H9 (cell line): ENCODE measurements at regions not wholly inside any gene's neighbourhood (a gene's known extent, or its start where the extent isn't known, plus 50 kb on each side); places are given as distances from the start of the nearest gene placed in this dataset.

Source experiments
- DNase-seq: peaks from one replicate; pipeline ENCODE4 v3.0.0-alpha.2; 2017
- H2AFZ ChIP-seq: one replicate; pipeline ENCODE4 v1.6.1; 2013; ENCODE audit warnings: mild to moderate bottlenecking, low read length, control low read depth, moderate library complexity
- H2AK5ac ChIP-seq: 2 replicates; pipeline ENCODE4 v1.6.1; 2013; ENCODE audit warnings: low read length, control low read depth, mixed read lengths; ENCODE audit not compliant: insufficient read length
- H2BK120ac ChIP-seq: one replicate; pipeline ENCODE4 v1.6.1; 2013; ENCODE audit warnings: low read depth, mild to moderate bottlenecking, low read length, control low read depth, inconsistent platforms; ENCODE audit not compliant: poor library complexity, severe bottlenecking
- H2BK12ac ChIP-seq: 2 replicates; pipeline ENCODE4 v1.6.1; 2013; ENCODE audit warnings: low read length, control low read depth, mixed read lengths, low read depth; ENCODE audit not compliant: insufficient read length
- H2BK15ac ChIP-seq: 2 replicates; pipeline ENCODE4 v1.6.1; 2013; ENCODE audit warnings: low read depth, low read length, control low read depth
- H2BK20ac ChIP-seq: one replicate; pipeline ENCODE4 v1.6.1; 2013; ENCODE audit warnings: low read depth, mild to moderate bottlenecking, low read length, control low read depth, inconsistent platforms; ENCODE audit not compliant: poor library complexity, severe bottlenecking
- H2BK5ac ChIP-seq: 2 replicates; pipeline ENCODE4 v1.6.1; 2013; ENCODE audit warnings: low read length, control low read depth, mixed read lengths; ENCODE audit not compliant: insufficient read length
- H3K14ac ChIP-seq: 2 replicates; pipeline ENCODE4 v1.6.1; 2013; ENCODE audit warnings: low read length, control low read depth; ENCODE audit not compliant: insufficient read depth
- H3K18ac ChIP-seq: 2 replicates; pipeline ENCODE4 v1.6.1; 2013; ENCODE audit warnings: low read depth, mild to moderate bottlenecking, mixed read lengths, low read length, control low read depth; ENCODE audit not compliant: insufficient read length
- H3K23ac ChIP-seq: 2 replicates; pipeline ENCODE4 v1.6.1; 2013; ENCODE audit warnings: low read length, control low read depth, mixed read lengths, low read depth; ENCODE audit not compliant: insufficient read length
- H3K23me2 ChIP-seq: 2 replicates; pipeline ENCODE4 v1.6.1; 2013; ENCODE audit warnings: low read depth, mild to moderate bottlenecking, mixed read lengths, low read length, control low read depth; ENCODE audit not compliant: insufficient read length, poor library complexity, severe bottlenecking
- H3K27ac ChIP-seq: 2 replicates; pipeline ENCODE4 v1.5.1; 2013; ENCODE audit warnings: low read length, control low read depth, mixed read lengths, low read depth; ENCODE audit not compliant: insufficient read length
- H3K27me3 ChIP-seq: 2 replicates; pipeline ENCODE4 v1.6.1; 2013; ENCODE audit warnings: low read length, control low read depth, inconsistent platforms; ENCODE audit not compliant: insufficient read depth
- H3K4ac ChIP-seq: 2 replicates; pipeline ENCODE4 v1.6.1; 2013; ENCODE audit warnings: low read depth, mild to moderate bottlenecking, control low read depth, inconsistent platforms, low read length, moderate library complexity
- H3K4me1 ChIP-seq: 2 replicates; pipeline ENCODE4 v1.6.1; 2013; ENCODE audit warnings: low read length, control low read depth, inconsistent platforms; ENCODE audit not compliant: insufficient read depth
- H3K4me2 ChIP-seq: 2 replicates; pipeline ENCODE4 v1.6.1; 2013; ENCODE audit warnings: low read length, control low read depth, mixed read lengths; ENCODE audit not compliant: insufficient read length, insufficient read depth
- H3K56ac ChIP-seq: 2 replicates; pipeline ENCODE4 v1.6.1; 2013; ENCODE audit warnings: low read depth, mild to moderate bottlenecking, mixed read lengths, low read length, control low read depth; ENCODE audit not compliant: insufficient read length
- H3K79me1 ChIP-seq: 2 replicates; pipeline ENCODE4 v1.6.1; 2013; ENCODE audit warnings: low read depth, mild to moderate bottlenecking, moderate library complexity, low read length, control low read depth, inconsistent platforms; ENCODE audit not compliant: insufficient read depth, poor library complexity, severe bottlenecking
- H3K79me2 ChIP-seq: 2 replicates; pipeline ENCODE4 v1.6.1; 2013; ENCODE audit warnings: low read length, control low read depth, inconsistent platforms; ENCODE audit not compliant: insufficient read depth
- H3K9ac ChIP-seq: 2 replicates; pipeline ENCODE4 v1.6.1; 2013; ENCODE audit warnings: low read length, control low read depth, mixed read lengths; ENCODE audit not compliant: insufficient read length; ENCODE audit errors: extremely low read depth
- H3K9me3 ChIP-seq: one replicate; pipeline ENCODE4 v1.6.1; 2013; ENCODE audit warnings: low read depth, low read length, inconsistent platforms; ENCODE audit not compliant: control insufficient read depth
- H3T11ph ChIP-seq: one replicate; pipeline ENCODE4 v1.6.1; 2013; ENCODE audit warnings: mild to moderate bottlenecking, low read length, control low read depth, inconsistent platforms
- H4K20me1 ChIP-seq: one replicate; pipeline ENCODE4 v1.6.1; 2013; ENCODE audit not compliant: control insufficient read depth, insufficient read length, insufficient read depth
- H4K5ac ChIP-seq: 2 replicates; pipeline ENCODE4 v1.6.1; 2013; ENCODE audit warnings: low read depth, mild to moderate bottlenecking, mixed read lengths, low read length, control low read depth; ENCODE audit not compliant: insufficient read length
- H4K8ac ChIP-seq: replicated peaks from 2 replicates; pipeline ENCODE4 v1.6.1; 2013; ENCODE audit warnings: low read length, control low read depth, mixed read lengths, low read depth; ENCODE audit not compliant: insufficient read length
- H4K91ac ChIP-seq: 2 replicates; pipeline ENCODE4 v1.6.1; 2013; ENCODE audit warnings: low read depth, mild to moderate bottlenecking, moderate library complexity, mixed read lengths, low read length, control low read depth; ENCODE audit not compliant: insufficient read length
- H3K27ac Mint-ChIP-seq, 3 experiments: 2 replicates in 2 of 3; 3 replicates in 1 of 3; pipeline ENCODE4 v1.8.0; 2020 to 2021; ENCODE audit warnings: mixed read lengths in 3 of 3, mild to moderate bottlenecking in 1 of 3, moderate library complexity in 1 of 3
- H3K27me3 Mint-ChIP-seq: 2 replicates; pipeline ENCODE4 v1.8.0; 2021; ENCODE audit warnings: low read depth, mild to moderate bottlenecking, moderate library complexity, mixed read lengths
- H3K36me3 Mint-ChIP-seq, 3 experiments: 2 replicates in 2 of 3; 3 replicates in 1 of 3; pipeline ENCODE4 v1.8.0; 2020 to 2021; ENCODE audit warnings: low read depth in 3 of 3, mixed read lengths in 3 of 3; ENCODE audit not compliant: insufficient read depth in 1 of 3
- H3K4me1 Mint-ChIP-seq, 2 experiments: 2 replicates each; pipeline ENCODE4 v1.8.0; 2020; ENCODE audit warnings: mixed read lengths in 2 of 2
- H3K4me3 Mint-ChIP-seq, 2 experiments: 2 replicates in 1 of 2; 3 replicates in 1 of 2; pipeline ENCODE4 v1.8.0; 2020 to 2021; ENCODE audit warnings: mild to moderate bottlenecking in 2 of 2, mixed read lengths in 2 of 2, moderate library complexity in 1 of 2
- H3K9me3 Mint-ChIP-seq, 2 experiments: 2 replicates in 1 of 2; 3 replicates in 1 of 2; pipeline ENCODE4 v1.8.0; 2020; ENCODE audit warnings: mild to moderate bottlenecking in 2 of 2, mixed read lengths in 2 of 2, moderate library complexity in 1 of 2
- WGBS: extraction: QIAGEN DNeasy Blood & Tissue Kit; methylation state at CpG from one replicate; pipeline ENCODE4 v1.1.7; 2013; ENCODE audit warnings: missing lambda C conversion rate, low lambda C conversion rate, mixed read lengths; ENCODE audit not compliant: insufficient read length; ENCODE audit errors: extremely low coverage; 5-methylcytosine and 5-hydroxymethylcytosine counted together
- TF ChIP-seq, protein P1 (sequence below): fragments of 200-600 bp; sonication (generic); conservative IDR thresholded peaks from 3 replicates; pipeline ENCODE4 v1.8.0; 2021; ENCODE audit warnings: antibody characterized with exemption, mild to moderate bottlenecking

DNA sequence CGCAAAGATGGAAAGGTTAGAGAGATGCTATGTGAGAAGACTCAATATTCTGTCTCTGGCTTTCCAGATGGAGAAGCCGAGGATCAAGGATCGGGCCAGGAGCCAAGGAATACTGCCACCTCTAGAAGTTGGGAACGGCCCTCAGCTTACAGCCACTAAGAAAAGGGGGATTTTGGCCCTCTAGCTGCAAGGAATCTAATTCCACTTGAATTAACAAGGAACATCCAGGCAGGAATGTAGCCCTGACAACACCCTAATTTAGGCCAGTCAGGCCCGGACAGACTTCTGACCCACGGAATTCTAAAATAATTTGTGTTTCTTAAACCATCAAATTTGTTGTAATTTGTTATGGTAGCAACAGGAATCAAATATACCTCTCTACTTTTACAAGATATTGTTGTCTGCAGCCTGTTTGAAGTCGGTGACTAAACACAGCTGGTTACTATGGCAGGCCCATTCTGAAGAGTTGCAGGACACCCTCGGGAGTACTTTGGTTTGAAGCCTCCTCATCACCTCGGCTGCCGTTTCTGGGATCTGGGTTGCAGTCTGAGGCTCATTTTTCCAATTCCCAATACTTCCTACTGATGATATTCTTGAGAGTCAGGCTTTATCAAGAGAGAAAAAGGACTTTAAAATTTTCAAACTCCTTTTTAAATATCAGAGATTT, 1131.2 kb downstream of the TSN start:
- no CpG with 5 or more reads among the region's 10 CpGs for WGBS
- Histone ChIP-seq H2BK20ac (no peak overlapping the region), H3K9me3 (no peaks in the 10 kb centered on the region), H2BK120ac (no peak overlapping the region), H4K20me1 (no peaks in the 10 kb centered on the region), H3K79me2 (no peaks in the 10 kb centered on the region), H3K23ac (no peak overlapping the region), H3K27ac (no peak overlapping the region), H3K27me3 (no peaks in the 10 kb centered on the region), H2BK15ac (no peak overlapping the region), H2AK5ac (no peak overlapping the region), H4K8ac (no peak overlapping the region), H2AFZ (no peak overlapping the region), H3K56ac (no peak overlapping the region), H4K91ac (no peak overlapping the region), H3K23me2 (no peaks in the 10 kb centered on the region), H2BK5ac (no peak overlapping the region), H3K4ac (no peak overlapping the region), H2BK12ac (no peak overlapping the region), H3T11ph (no peak overlapping the region), H4K5ac (no peak overlapping the region), H3K4me1 (no peaks in the 10 kb centered on the region), H3K18ac (no peak overlapping the region), H3K79me1 (no peaks in the 10 kb centered on the region), H3K4me2 (no peak overlapping the region), H3K14ac (no peak overlapping the region), H3K9ac (no peak overlapping the region)
- Mint-ChIP-seq H3K9me3 (no peaks in the 10 kb centered on the region), H3K4me1 (no peaks in the 10 kb centered on the region; a peak in 1 of 4 replicates), H3K4me3 (no peak overlapping the region), H3K36me3 (no peaks in the 10 kb centered on the region), H3K27ac (no peak overlapping the region; a peak in 2 of 7 replicates), H3K27me3 (no peaks in the 10 kb centered on the region)
- TF ChIP-seq, protein P1, sequence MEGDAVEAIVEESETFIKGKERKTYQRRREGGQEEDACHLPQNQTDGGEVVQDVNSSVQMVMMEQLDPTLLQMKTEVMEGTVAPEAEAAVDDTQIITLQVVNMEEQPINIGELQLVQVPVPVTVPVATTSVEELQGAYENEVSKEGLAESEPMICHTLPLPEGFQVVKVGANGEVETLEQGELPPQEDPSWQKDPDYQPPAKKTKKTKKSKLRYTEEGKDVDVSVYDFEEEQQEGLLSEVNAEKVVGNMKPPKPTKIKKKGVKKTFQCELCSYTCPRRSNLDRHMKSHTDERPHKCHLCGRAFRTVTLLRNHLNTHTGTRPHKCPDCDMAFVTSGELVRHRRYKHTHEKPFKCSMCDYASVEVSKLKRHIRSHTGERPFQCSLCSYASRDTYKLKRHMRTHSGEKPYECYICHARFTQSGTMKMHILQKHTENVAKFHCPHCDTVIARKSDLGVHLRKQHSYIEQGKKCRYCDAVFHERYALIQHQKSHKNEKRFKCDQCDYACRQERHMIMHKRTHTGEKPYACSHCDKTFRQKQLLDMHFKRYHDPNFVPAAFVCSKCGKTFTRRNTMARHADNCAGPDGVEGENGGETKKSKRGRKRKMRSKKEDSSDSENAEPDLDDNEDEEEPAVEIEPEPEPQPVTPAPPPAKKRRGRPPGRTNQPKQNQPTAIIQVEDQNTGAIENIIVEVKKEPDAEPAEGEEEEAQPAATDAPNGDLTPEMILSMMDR: no peak; the same call in 2 of the 3 replicates
- no peak for DNase-seq
